Neural cell (in vitro differentiated cells): ENCODE measurements at regions not wholly inside any gene's neighbourhood (a gene's known extent, or its start where the extent isn't known, plus 50 kb on each side); places are given as distances from the start of the nearest gene placed in this dataset.

Source experiments
- H2AFZ ChIP-seq: fragments of 200-600, 300-800 bp; sonication (generic), shearing (Covaris generic); 2 replicates; pipeline ENCODE4 v1.6.0; 2014; ENCODE audit warnings: low read depth, mild to moderate bottlenecking, antibody characterized with exemption, low read length, moderate library complexity
- H3F3A ChIP-seq: fragments of 200-600 bp; shearing (Covaris generic); 2 replicates; pipeline ENCODE4 v1.6.1; 2016; ENCODE audit warnings: mild to moderate bottlenecking, moderate library complexity, mixed read lengths, antibody characterized with exemption, low read length; ENCODE audit not compliant: insufficient read depth, poor library complexity, severe bottlenecking
- H3K27ac ChIP-seq: fragments of 200-600, 300-800 bp; sonication (generic), shearing (Covaris generic); 2 replicates; pipeline ENCODE4 v1.5.1; 2014; ENCODE audit warnings: mild to moderate bottlenecking, low read length, moderate library complexity
- H3K27me3 ChIP-seq: fragments of 300-800, 200-600 bp; sonication (generic), shearing (Covaris generic); 2 replicates; pipeline ENCODE4 v1.6.0; 2014; ENCODE audit warnings: mild to moderate bottlenecking, low read depth, low read length, moderate library complexity; ENCODE audit not compliant: insufficient read depth
- H3K36me3 ChIP-seq: fragments of 300-800, 200-600 bp; sonication (generic), shearing (Covaris generic); 2 replicates; pipeline ENCODE4 v1.5.1; 2014; ENCODE audit warnings: mild to moderate bottlenecking, antibody characterized with exemption, low read length, moderate library complexity; ENCODE audit not compliant: insufficient read depth
- H3K4me2 ChIP-seq: fragments of 300-800, 200-600 bp; sonication (generic), shearing (Covaris generic); 2 replicates; pipeline ENCODE4 v1.6.0; 2014; ENCODE audit warnings: mild to moderate bottlenecking, low read length
- H3K4me3 ChIP-seq: fragments of 300-800, 200-600 bp; sonication (generic), shearing (Covaris generic); 2 replicates; pipeline ENCODE4 v1.5.1; 2014; ENCODE audit warnings: mild to moderate bottlenecking, low read length, moderate library complexity
- H3K79me2 ChIP-seq: fragments of 200-600 bp; shearing (Covaris generic); replicated peaks from 2 replicates; pipeline ENCODE4 v1.6.0; 2014; ENCODE audit warnings: mild to moderate bottlenecking, low read length, moderate library complexity; ENCODE audit not compliant: insufficient read depth
- H3K9ac ChIP-seq: fragments of 300-800, 200-600 bp; sonication (generic), shearing (Covaris generic); 2 replicates; pipeline ENCODE4 v1.6.1; 2016; ENCODE audit warnings: mild to moderate bottlenecking, low read length, mixed read lengths
- H3K9me2 ChIP-seq: fragments of 200-600 bp; shearing (Covaris generic); 2 replicates; pipeline ENCODE4 v1.6.1; 2016; ENCODE audit warnings: mild to moderate bottlenecking, low read length, mixed read lengths; ENCODE audit not compliant: insufficient read depth
- H3K9me3 ChIP-seq: fragments of 200-600, 300-800 bp; sonication (generic), shearing (Covaris generic); 2 replicates; pipeline ENCODE4 v1.6.1; 2016; ENCODE audit warnings: mild to moderate bottlenecking, mixed run types, low read length, moderate library complexity, mixed read lengths
- H4K20me1 ChIP-seq: fragments of 200-600 bp; shearing (Covaris generic); 2 replicates; pipeline ENCODE4 v1.6.1; 2016; ENCODE audit warnings: mild to moderate bottlenecking, mixed run types; ENCODE audit not compliant: insufficient read depth
- CTCF ChIP-seq: fragments of 450-650 bp; IDR thresholded peaks from 2 replicates; pipeline ENCODE4 v1.5.1; 2014; ENCODE audit warnings: antibody characterized with exemption, mild to moderate bottlenecking, moderate library complexity; ENCODE audit not compliant: poor library complexity, severe bottlenecking
- EP300 ChIP-seq: fragments of 450-650 bp; conservative IDR thresholded peaks from 2 replicates; pipeline ENCODE4 v1.6.1; 2014; ENCODE audit warnings: antibody characterized with exemption, mild to moderate bottlenecking, moderate library complexity; ENCODE audit not compliant: poor library complexity, severe bottlenecking
- EZH2 ChIP-seq: fragments of 200-600, 300-800 bp; shearing (Covaris generic), sonication (generic); IDR thresholded peaks from 2 replicates; pipeline ENCODE4 v1.6.1; 2014; ENCODE audit warnings: antibody characterized with exemption, low read length, borderline replicate concordance, mild to moderate bottlenecking; ENCODE audit not compliant: insufficient read depth, poor library complexity, severe bottlenecking
- POLR2AphosphoS5 ChIP-seq: IDR thresholded peaks from 2 replicates; pipeline ENCODE4 v1.6.1; 2012
- REST ChIP-seq: IDR thresholded peaks from 2 replicates; pipeline ENCODE4 v1.6.1; 2012; ENCODE audit warnings: borderline replicate concordance
- SMC3 ChIP-seq: fragments of 450-650 bp; conservative IDR thresholded peaks from 2 replicates; pipeline ENCODE4 v1.6.1; 2014; ENCODE audit warnings: antibody characterized with exemption, mild to moderate bottlenecking, moderate library complexity; ENCODE audit not compliant: poor library complexity
- TAF1 ChIP-seq: IDR thresholded peaks from 2 replicates; pipeline ENCODE4 v1.6.1; 2012; ENCODE audit warnings: low read depth

GRCh38 chr6:145080651-145081050 lies 654.7 kb downstream of the EPM2A start:
- H2AFZ ChIP-seq: no peak overlapping the region
- H3K27ac ChIP-seq: no peak overlapping the region
- H4K20me1 ChIP-seq: no peaks in the 10 kb centered on the region
- H3K27me3 ChIP-seq: no peaks in the 10 kb centered on the region
- H3K36me3 ChIP-seq: no peaks in the 10 kb centered on the region
- H3F3A ChIP-seq: no peaks in the 10 kb centered on the region
- no peaks in the 10 kb centered on the region for H3K9me2 ChIP-seq
- no peak overlapping the region for H3K4me3 ChIP-seq
- H3K9me3 ChIP-seq: no peaks in the 10 kb centered on the region
- TF ChIP-seq POLR2AphosphoS5 (no peak), EP300 (no peak), TAF1 (no peak), CTCF (no peak), REST (no peak), EZH2 (no peak)
- H3K9ac ChIP-seq: no peak overlapping the region
- H3K79me2 ChIP-seq: no peaks in the 10 kb centered on the region
- H3K4me2 ChIP-seq: no peak overlapping the region

DNA sequence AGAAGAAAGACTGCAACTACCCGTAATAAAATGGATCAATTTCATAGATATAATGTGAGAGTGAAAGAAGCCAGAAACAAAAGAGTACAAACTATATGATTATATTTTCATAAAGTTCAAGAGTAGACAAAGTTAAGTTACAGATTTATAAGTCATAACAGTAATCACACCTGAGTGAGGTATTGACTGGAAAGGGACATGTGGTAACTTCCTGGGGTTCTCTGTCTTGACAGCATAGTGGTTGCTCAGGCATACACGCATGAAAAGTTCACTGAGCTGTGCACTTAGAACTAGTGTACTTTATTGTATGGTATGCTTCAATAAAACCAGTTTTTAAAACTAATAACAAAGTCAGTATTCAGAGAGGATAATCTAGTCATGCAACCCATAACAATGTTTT lies 653.6 kb downstream of the EPM2A start:
- no peaks in the 10 kb centered on the region for H4K20me1 ChIP-seq
- H3K27ac ChIP-seq: no peak overlapping the region
- no peaks in the 10 kb centered on the region for H3K36me3 ChIP-seq
- no peaks in the 10 kb centered on the region for H3F3A ChIP-seq
- no peak overlapping the region for H3K9ac ChIP-seq
- no peaks in the 10 kb centered on the region for H3K9me3 ChIP-seq
- H3K4me3 ChIP-seq: no peak overlapping the region
- no peaks in the 10 kb centered on the region for H3K79me2 ChIP-seq
- H3K27me3 ChIP-seq: no peaks in the 10 kb centered on the region
- no peaks in the 10 kb centered on the region for H3K9me2 ChIP-seq
- H3K4me2 ChIP-seq: no peak overlapping the region
- H2AFZ ChIP-seq: no peak overlapping the region
- TF ChIP-seq CTCF: no peak
- no peak for TF ChIP-seq SMC3
- no peak for TF ChIP-seq POLR2AphosphoS5
- no peak for TF ChIP-seq EZH2
- TF ChIP-seq EP300: no peak
